Muscle of leg (tissue), 3 donors: ENCODE measurements at regions not wholly inside any gene's neighbourhood (a gene's known extent, or its start where the extent isn't known, plus 50 kb on each side); places are given as distances from the start of the nearest gene placed in this dataset.
"Not testable (repeated sequence)": the region's sequence is repeated elsewhere in the genome, so short reads cannot be mapped to it uniquely, and the experiment has no call there.

Experiments
- DNase-seq: peaks from one replicate; pipeline ENCODE4 v3.0.0; 2013
- H3K27ac ChIP-seq: one replicate; pipeline ENCODE4 v1.5.1; 2013; ENCODE audit warnings: mild to moderate bottlenecking, low read length, control low read depth
- H3K27me3 ChIP-seq: one replicate; pipeline ENCODE4 v1.6.1; 2013; ENCODE audit warnings: low read length; ENCODE audit not compliant: control insufficient read depth, insufficient read depth
- H3K36me3 ChIP-seq: one replicate; pipeline ENCODE4 v1.6.1; 2013; ENCODE audit warnings: low read length; ENCODE audit not compliant: control insufficient read depth, insufficient read depth
- H3K4me1 ChIP-seq: one replicate; pipeline ENCODE4 v1.6.1; 2013; ENCODE audit warnings: low read length; ENCODE audit not compliant: control insufficient read depth, insufficient read depth
- H3K4me3 ChIP-seq: one replicate; pipeline ENCODE4 v1.5.1; 2013; ENCODE audit warnings: low read length, control low read depth
- H3K9me3 ChIP-seq: replicated peaks from 2 replicates; pipeline ENCODE4 v1.6.1; 2013; ENCODE audit warnings: low read depth, low read length; ENCODE audit not compliant: control insufficient read depth
- WGBS: methylation state at CpG from one replicate; pipeline ENCODE4 v1.1.5; 2013; ENCODE audit warnings: missing lambda C conversion rate; ENCODE audit not compliant: insufficient coverage; 5-methylcytosine and 5-hydroxymethylcytosine counted together

- H3K4me1 ChIP-seq = peaks cover 59% of the 10 kb centered on the region
- H3K4me3 ChIP-seq = no peak overlapping the region
- peaks cover 7% of the 10 kb centered on the region for H3K36me3 ChIP-seq
- 87% methylated on average over 3 of the region's 3 CpGs for WGBS
- no peak for DNase-seq
- H3K27me3 ChIP-seq = no peaks in the 10 kb centered on the region
- H3K9me3 ChIP-seq = no peaks in the 10 kb centered on the region
- H3K27ac ChIP-seq = peak overlapping the region; percentile 54
Measured at GRCh38 chr11:8768625-8769333, 86.2 kb downstream of the RPL27A start.

- H3K27me3 ChIP-seq = no peaks in the 10 kb centered on the region
- no peak overlapping the region for H3K4me3 ChIP-seq
- peak; percentile 54 for DNase-seq
- peaks cover 58% of the 10 kb centered on the region for H3K4me1 ChIP-seq
- no peaks in the 10 kb centered on the region for H3K9me3 ChIP-seq
- peak overlapping the region; percentile 76 for H3K27ac ChIP-seq
- peaks cover 7% of the 10 kb centered on the region for H3K36me3 ChIP-seq
- 30% methylated on average over 6 of the region's 9 CpGs for WGBS
Measured at GRCh38 chr11:8772571-8773519, 90.3 kb downstream of the RPL27A start.

DNA sequence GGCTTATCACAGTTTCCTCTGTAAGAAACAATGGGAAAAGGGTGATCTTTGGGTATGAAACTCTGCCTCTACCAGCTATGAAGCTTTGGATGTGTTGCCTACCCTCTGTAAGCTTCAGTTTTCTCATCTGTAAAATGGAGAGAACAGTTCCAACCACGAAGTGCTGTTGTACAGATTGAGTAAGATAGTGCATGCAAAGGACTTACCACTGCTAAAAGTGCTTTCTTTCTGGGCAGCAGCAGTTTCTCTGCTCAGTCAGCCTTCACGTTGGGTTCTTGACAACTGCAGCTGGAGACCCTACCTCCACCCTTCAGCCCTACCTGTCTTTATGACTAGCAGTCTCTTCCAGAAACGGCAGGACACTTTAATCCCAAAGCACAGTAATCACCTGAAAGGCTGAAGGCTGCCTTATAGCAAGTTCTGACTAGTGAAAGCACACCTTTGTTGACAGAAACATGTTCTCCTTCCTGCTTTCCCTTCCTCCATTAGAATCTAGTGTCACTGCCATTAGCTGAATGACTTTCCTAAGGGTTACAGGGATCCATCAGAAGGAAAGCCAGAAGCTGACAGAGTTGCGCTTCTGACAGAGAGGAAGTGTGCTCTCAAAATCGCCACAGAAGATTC is 91.4 kb downstream of the RPL27A start:
- WGBS = 46% methylated on average over 3 of the region's 5 CpGs
- Histone ChIP-seq H3K27me3 (no peaks in the 10 kb centered on the region), H3K36me3 (peaks cover 7% of the 10 kb centered on the region), H3K4me3 (no peak overlapping the region), H3K9me3 (no peaks in the 10 kb centered on the region), H3K4me1 (peaks cover 58% of the 10 kb centered on the region), H3K27ac (peak overlapping the region; percentile 45)
- DNase-seq = no peak

DNA sequence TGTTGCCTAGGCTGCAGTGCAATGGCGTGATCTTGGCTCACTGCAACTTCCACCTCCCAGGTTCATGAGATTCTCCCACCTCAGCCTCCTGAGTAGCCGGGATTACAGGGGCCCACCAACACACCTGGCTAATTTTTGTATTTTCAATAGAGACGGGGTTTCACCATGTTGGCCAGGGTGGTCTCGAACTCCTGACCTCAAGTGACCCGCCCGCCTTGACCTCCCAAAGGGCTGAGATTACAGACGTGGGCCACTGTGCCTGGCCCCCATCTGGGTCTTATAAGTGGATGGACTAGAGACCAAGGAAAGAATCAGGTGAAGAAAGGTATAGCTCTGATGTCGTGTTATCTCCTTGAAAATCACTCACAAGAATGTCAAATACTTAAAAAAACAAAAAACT is 92.3 kb downstream of the RPL27A start:
- H3K4me3 ChIP-seq, H3K27ac ChIP-seq: not testable (repeated sequence)
- H3K4me1 ChIP-seq = peaks cover 59% of the 10 kb centered on the region

GRCh38 chr11:8775332-8775731 is 92.7 kb downstream of the RPL27A start:
- no peak overlapping the region for H3K27ac ChIP-seq
- no peaks in the 10 kb centered on the region for H3K9me3 ChIP-seq

More for the DNA sequence above, 92.3 kb downstream of the RPL27A start:
- H3K27me3 ChIP-seq, H3K9me3 ChIP-seq, DNase-seq: not testable (repeated sequence)
- H3K36me3 ChIP-seq = peaks cover 11% of the 10 kb centered on the region
- WGBS = 100% methylated on average over 3 of the region's 8 CpGs

GRCh38 chr11:8775734-8776133 is 93.1 kb downstream of the RPL27A start:
- Histone ChIP-seq H3K27ac (no peak overlapping the region), H3K36me3 (peaks cover 11% of the 10 kb centered on the region), H3K4me1 (peaks cover 62% of the 10 kb centered on the region), H3K27me3 (no peaks in the 10 kb centered on the region), H3K9me3 (no peaks in the 10 kb centered on the region), H3K4me3 (no peak overlapping the region)
- no peak for DNase-seq
- 100% methylated on average over 1 of the region's 1 CpG for WGBS

More at GRCh38 chr11:8775332-8775731, 92.7 kb downstream of the RPL27A start:
- Histone ChIP-seq H3K36me3 (peaks cover 11% of the 10 kb centered on the region), H3K4me3 (no peak overlapping the region), H3K27me3 (no peaks in the 10 kb centered on the region), H3K4me1 (peaks cover 60% of the 10 kb centered on the region)
- whole genome bisulfite sequencing = 33% methylated on average over 4 of the region's 4 CpGs
- no peak for DNase-seq

- peaks cover 64% of the 10 kb centered on the region for H3K4me1 ChIP-seq
- DNase-seq = no peak
- H3K4me3 ChIP-seq = no peak overlapping the region
- 94% methylated on average over 3 of the region's 3 CpGs for WGBS
- no peaks in the 10 kb centered on the region for H3K27me3 ChIP-seq
- no peaks in the 10 kb centered on the region for H3K9me3 ChIP-seq
- H3K36me3 ChIP-seq = peaks cover 11% of the 10 kb centered on the region
- no peak overlapping the region for H3K27ac ChIP-seq
Measured at GRCh38 chr11:8776209-8776608, 93.6 kb downstream of the RPL27A start.

DNA sequence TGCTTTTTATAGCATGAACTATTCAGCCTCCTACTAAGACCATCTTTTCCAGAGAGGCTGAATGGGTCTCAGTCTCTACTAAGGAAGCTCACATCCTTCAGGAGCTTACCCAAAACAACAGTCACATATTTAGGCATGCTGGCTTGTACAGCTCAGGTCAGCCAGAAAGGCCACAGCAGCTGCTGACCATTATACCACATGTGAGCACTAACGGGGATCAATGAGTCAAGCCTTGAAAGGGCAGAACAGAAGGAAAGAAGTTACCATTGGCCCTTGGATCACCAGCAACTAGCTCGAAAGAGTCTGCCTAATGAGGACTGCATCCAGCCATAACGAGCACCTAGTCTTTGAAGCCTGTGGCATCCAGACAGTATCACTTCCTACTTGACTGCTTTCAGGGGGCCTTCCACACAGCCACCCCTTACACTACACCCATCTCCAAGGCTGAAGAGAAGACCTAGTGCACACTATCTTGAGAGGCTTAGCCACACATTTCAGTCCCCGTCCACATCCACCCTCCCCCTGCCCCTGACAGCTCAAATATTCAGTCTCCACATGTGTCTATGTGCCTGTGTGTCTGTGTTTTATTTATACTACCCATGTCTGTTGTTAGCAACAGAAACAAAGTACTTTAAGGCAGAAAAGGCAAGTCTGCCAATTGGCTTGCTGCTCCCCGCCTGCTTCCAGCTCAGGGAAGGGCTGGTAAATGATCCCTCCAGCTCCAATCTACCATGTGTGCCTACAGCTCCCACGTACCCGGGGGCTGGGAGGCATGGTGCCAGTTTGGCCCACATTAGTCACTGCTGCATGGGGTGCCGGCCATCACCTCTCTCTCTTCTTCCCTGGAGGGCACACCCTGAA is 95.5 kb downstream of the RPL27A start:
- peak overlapping the region; percentile 84 for H3K27ac ChIP-seq
- H3K36me3 ChIP-seq = peaks cover 8% of the 10 kb centered on the region

DNA sequence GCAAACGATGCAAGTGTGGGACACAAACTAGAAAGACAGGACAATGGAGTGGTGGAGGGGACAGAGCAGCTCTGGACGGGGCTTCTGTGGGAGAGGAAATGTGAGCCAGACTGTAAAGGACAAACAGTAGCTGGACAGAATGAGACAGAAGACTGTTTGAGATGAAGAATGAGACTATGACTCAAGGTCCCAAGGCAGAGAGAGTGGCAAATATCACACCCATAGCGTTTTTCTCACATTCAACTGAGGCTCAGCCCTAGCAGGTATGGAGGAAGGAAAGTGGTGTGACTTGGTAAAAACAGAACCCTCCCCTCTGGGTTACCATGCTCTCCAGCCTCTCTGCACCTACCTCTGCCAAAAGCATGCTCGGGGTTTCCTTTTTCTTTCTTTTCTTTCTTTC is 96.5 kb downstream of the RPL27A start:
- peaks cover 8% of the 10 kb centered on the region for H3K36me3 ChIP-seq
- 71% methylated on average over 2 of the region's 4 CpGs for WGBS
- H3K27me3 ChIP-seq = no peaks in the 10 kb centered on the region
- H3K4me1 ChIP-seq = peaks cover 46% of the 10 kb centered on the region
- no peaks in the 10 kb centered on the region for H3K9me3 ChIP-seq
- H3K4me3 ChIP-seq = no peak overlapping the region
- DNase-seq = no peak
- H3K27ac ChIP-seq = peak overlapping the region; percentile 84

More for the DNA sequence above, 95.5 kb downstream of the RPL27A start:
- no peak overlapping the region for H3K4me3 ChIP-seq
- 27% methylated on average over 4 of the region's 8 CpGs for WGBS
- DNase-seq = peak; percentile 96
- H3K9me3 ChIP-seq = no peaks in the 10 kb centered on the region
- peaks cover 53% of the 10 kb centered on the region for H3K4me1 ChIP-seq
- H3K27me3 ChIP-seq = no peaks in the 10 kb centered on the region
